Ovary (tissue), 3 donors: ENCODE measurements at regions not wholly inside any gene's neighbourhood (a gene's known extent, or its start where the extent isn't known, plus 50 kb on each side); places are given as distances from the start of the nearest gene placed in this dataset.

Source experiments
- CTCF ChIP-seq, 3 donors: fragments of 450-650 bp in 2 of 3; fragments of 200-600 bp in 1 of 3; IDR thresholded peaks; one replicate each; pipeline versions ENCODE4 v1.5.1 to v1.8.0; 2016 to 2022; ENCODE audit warnings: antibody characterized with exemption in 3 of 3, mild to moderate bottlenecking in 1 of 3
- EP300 ChIP-seq: sonication (generic); formaldehyde crosslinking; IDR thresholded peaks from one replicate; pipeline ENCODE4 v1.6.1; 2017; ENCODE audit warnings: antibody characterized with exemption
- POLR2A ChIP-seq: fragments of 450-650 bp; IDR thresholded peaks from one replicate; pipeline ENCODE4 v1.6.1; 2017; ENCODE audit warnings: antibody characterized with exemption, mild to moderate bottlenecking, moderate library complexity
- donor health status: DM: no; HTN: no; CAD: no.

- TF ChIP-seq CTCF (IDR thresholded peaks at IDR 0.05) (peak in 2 of 3 donors; percentile 29 to 34), POLR2A (no peak), EP300 (no peak)
These were observed 170.3 kb upstream of the ZBED5 start for GRCh38 chr11:11028017-11028692.
